ENCODE measurements at regions not wholly inside any gene's neighbourhood (a gene's known extent, or its start where the extent isn't known, plus 50 kb on each side); places are given as distances from the start of the nearest gene placed in this dataset.

- TF ChIP-seq, protein P1, sequence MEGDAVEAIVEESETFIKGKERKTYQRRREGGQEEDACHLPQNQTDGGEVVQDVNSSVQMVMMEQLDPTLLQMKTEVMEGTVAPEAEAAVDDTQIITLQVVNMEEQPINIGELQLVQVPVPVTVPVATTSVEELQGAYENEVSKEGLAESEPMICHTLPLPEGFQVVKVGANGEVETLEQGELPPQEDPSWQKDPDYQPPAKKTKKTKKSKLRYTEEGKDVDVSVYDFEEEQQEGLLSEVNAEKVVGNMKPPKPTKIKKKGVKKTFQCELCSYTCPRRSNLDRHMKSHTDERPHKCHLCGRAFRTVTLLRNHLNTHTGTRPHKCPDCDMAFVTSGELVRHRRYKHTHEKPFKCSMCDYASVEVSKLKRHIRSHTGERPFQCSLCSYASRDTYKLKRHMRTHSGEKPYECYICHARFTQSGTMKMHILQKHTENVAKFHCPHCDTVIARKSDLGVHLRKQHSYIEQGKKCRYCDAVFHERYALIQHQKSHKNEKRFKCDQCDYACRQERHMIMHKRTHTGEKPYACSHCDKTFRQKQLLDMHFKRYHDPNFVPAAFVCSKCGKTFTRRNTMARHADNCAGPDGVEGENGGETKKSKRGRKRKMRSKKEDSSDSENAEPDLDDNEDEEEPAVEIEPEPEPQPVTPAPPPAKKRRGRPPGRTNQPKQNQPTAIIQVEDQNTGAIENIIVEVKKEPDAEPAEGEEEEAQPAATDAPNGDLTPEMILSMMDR (IDR thresholded peaks at IDR 0.05; ENCODE audit: low read depth, low read length): no peak
- no peak for TF ChIP-seq EZH2phosphoT487 (IDR thresholded peaks at IDR 0.05; ENCODE audit: low read depth)
Measured at GRCh38 chr2:64716569-64716968, 62.9 kb upstream of the SERTAD2 start.
